LNCAP (cell line): ENCODE measurements at regions not wholly inside any gene's neighbourhood (a gene's known extent, or its start where the extent isn't known, plus 50 kb on each side); places are given as distances from the start of the nearest gene placed in this dataset.

Experiments
- CTCF ChIP-seq: fragments of 450-650 bp; IDR thresholded peaks from 2 replicates; pipeline ENCODE4 v1.5.1; 2017; ENCODE audit warnings: mild to moderate bottlenecking

- TF ChIP-seq CTCF = no peak
Measured at GRCh38 chr10:36017137-36017536, 375.0 kb upstream of the FZD8 start.

- TF ChIP-seq CTCF = no peak
Measured at GRCh38 chr10:36007369-36007768, 365.3 kb upstream of the FZD8 start.

- TF ChIP-seq CTCF = no peak
Measured at GRCh38 chr10:36003688-36004087, 361.6 kb upstream of the FZD8 start.

GRCh38 chr10:36003031-36003600 lies 361.0 kb upstream of the FZD8 start:
- TF ChIP-seq CTCF = no peak

DNA sequence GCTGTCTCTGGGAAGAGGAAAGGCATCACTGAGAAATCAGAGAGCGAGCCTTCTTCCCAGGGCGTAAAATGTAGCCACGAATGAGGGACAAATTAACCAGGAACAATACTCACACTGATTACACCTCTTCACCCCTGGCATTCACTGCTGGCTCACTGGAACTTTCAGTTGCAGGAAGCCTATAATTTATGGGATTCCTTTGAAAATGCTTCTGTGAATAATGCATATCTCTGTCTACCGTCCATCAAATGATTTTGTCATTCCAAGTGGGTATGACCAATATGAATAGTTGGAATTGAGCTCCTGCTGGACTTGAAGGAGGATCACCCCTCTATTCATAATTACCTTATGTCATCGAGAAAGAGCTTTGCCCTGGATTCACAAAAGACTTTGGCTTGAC lies 360.3 kb upstream of the FZD8 start:
- TF ChIP-seq CTCF = no peak

DNA sequence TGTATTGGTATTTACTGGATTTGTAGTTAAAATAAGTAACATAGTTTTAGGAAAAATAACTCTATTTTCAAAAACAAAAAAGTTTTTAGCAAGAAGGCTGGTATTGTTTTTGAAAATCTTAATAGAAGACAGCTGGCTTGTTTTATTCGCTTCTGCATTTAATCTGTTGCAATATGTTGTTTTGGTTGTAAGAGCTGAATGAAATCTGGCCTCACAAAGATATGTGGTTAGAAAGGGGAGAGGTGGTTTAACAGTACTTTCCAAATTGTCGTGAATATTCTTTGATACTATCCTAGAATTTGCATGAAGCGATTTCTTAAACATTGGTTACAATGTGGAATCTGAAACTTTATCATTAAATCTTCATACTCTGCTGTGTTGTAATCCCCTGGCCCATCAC lies 355.9 kb upstream of the FZD8 start:
- TF ChIP-seq CTCF = no peak

DNA sequence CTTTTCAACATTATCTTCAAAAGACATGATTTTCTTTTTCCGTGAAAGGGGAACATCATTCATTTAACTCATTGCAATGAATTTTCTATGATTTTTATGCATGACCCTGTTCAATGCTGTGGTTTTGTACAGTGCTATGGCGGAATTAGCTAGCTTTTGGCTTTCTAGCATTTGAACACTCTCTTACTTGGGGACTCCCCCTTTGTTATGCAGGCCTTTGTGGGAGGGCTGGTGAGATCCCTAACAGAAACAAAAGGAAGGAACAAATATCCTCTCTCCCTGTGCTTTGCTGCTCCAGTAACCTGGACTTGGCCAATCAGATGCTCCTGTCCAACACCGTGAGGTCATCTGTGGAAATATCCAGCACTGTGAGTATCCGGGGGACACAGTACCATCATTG lies 353.4 kb upstream of the FZD8 start:
- TF ChIP-seq CTCF = no peak
